OCI-M2 (cell line): ENCODE measurements at regions not wholly inside any gene's neighbourhood (a gene's known extent, or its start where the extent isn't known, plus 50 kb on each side); places are given as distances from the start of the nearest gene placed in this dataset.
"Not testable (repeated sequence)": the region's sequence is repeated elsewhere in the genome, so short reads cannot be mapped to it uniquely, and the experiment has no call there.

ENCODE experiments used
- DNase-seq: peaks from one replicate; lab custom pipeline; 2025; ENCODE audit not compliant: unreplicated experiment; lab: John Stamatoyannopoulos, UW

DNA sequence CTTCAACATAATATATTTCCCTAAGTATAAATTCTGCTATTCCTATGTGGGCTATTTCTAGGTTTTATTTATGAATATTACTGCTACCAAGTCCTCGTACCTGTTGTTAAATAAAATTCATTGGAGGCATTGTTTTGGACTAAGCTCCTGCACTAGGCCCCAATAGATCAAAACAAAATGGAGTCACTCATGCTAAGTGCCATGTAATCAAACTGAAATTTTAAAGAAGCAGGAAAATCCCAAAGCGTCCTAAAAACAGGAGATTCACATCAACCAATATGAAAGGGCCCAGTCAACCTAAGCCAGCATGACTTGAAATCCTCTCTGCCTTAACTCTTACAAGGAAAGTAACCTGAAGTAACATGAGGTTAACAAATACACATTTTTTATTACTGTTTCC lies 743.2 kb downstream of the TRAM1L1 start:
- DNase-seq: no peak

DNA sequence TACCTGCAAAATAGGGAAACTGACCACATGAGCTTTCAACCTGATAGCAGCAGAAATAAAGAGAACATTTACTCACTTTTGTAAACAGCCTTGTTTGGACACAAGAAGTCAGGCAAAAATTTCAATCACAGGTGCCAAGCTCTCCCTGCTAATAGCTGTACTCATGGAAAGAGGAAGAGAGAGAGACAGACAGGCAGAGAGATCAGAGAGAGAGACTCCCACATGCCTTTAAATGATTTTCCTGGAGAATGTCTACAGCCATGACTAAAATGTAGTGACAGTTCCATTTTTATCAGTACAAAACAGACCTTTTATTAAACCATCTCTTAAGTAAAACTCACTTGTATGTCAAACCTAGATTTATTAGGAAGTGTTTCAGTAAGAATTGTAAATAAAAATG lies 752.9 kb downstream of the TRAM1L1 start:
- no peak for DNase-seq

DNA sequence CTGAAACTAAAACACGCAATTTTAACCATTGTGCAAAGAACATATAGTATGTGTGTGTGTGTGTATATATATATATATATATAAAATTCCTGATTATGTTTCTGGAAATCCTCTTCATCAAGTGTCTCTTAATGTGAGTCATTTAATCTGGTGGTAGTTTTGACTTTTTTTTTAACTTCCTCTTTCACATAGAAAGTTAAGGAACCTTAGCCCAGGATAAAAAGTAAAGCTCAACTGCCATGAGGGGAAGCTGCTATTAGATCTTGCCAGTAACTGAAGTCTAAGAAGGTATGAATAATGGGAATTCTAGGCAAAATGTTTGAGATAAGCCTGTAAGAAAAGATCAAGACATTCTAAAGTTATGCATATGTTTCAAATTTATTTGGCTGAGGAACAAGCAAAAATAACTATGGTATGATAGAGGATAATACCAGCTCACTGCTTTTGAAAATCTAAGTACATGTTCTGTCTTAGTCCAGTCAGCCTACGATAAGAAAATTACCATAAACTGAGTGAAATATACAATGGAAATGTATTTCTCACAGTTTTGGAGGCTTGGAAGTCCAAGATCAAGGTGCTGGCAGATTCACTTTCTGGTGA lies 757.0 kb downstream of the TRAM1L1 start:
- DNase-seq: no peak

DNA sequence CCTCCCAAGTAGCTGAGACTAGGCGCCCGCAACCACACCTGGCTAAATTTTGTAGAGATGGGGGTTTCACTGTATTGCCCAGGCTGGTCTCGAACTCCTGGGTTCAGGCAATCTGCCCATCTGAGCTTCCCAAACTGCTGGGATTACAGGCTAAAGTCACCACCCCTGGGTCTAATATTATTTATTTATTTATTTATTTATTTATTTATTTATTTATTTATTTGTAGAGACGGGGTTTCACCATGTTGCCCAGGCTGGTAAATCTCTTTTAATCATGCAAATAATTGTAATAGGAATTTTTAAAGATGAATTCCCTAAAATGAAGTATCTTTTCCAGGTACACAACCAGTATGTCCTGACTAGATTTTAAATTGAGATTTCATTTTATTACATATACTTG lies 761.8 kb downstream of the TRAM1L1 start:
- no peak for DNase-seq

DNA sequence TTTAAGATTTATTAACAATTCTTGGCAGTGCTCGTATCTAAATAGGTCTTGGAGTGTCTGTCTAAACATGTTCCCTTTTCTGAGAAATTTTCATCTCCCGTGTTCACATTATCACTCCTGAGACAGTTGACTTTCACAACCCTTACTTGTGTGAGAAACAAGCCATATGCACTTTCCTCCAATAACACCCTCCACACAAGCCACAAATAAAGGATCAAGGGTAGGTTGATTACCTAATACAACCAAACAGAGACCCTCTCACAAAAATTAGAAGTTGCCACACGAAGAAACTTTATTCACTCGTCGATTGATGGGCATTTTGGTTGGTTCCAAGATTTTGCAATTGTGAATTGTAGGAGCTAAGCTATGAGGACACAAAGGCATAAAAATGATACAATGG lies 763.9 kb downstream of the TRAM1L1 start:
- DNase-seq: no peak

DNA sequence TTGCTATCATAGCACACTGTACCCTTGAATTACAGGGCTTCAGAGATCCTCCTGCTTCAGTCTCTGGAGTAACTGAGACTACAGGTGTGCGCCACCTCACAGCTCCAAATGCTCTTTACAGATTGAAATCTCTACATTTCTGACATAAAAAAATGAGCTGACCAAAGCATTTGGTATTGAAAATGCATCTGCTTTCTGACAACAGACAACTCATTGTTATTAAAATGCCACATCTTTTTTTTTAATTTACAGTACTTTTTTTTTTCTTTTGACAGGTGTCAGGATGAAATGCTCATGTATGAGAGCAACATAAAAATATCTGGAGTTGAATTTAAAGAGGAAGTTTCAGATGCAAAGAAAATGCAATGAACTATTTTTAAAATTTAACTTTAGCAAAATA lies 764.5 kb downstream of the TRAM1L1 start:
- no peak for DNase-seq

DNA sequence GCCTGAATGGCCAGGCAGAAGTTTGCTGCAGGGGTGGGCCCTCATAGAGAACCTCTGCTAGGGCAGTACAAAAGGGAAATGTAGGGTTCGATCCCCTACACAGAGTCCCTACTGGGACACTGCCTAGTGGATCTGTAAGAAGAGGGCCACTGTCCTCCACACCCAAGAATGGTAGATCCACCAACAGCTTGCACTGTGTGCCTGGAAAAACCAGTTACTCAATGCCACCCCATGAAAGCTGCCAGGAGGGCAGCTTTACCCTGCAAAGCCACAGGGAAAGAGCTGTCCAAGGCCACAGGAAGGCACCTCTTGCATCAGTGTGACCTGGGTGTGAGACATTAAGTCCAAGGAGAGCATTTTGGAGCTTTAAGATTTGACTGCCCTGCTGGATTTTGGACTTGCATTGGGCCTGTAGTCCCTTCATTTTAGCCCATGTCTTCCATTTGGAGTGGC lies 781.6 kb downstream of the TRAM1L1 start:
- DNase-seq: no peak

DNA sequence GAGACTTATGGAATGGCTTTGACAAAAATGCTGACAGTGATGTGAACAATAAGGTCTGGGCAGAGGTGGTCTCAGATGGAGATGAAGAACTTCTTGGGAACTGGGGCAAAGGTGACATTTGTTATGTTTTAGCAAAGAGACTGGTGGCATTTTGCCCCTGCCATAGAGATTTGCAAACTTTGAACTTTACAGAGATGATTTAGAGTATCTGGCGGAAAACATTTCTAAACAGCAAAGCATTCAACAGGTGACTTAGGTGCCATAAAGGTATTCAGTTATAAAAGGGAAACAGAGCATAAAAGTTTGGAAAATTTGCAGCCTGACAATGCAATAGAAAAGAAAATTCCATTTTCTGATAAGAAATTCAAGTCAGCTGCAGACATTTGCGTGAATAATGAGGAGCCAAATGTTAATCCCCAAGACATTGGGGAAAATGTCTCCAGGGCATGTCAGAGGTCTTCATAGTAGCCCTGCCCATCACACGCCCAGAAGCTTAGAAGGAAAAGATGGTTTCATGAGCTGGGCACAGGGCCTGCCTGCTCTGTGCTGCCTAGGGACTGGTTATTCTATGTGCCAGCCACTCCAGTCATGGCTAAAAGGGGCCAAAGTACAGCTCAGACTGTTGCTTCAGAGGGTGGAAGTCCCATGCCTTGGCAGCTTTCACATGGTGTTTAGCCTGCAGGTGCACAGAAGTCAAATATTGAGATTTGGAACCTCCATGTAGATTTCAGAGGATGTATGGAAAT lies 782.2 kb downstream of the TRAM1L1 start:
- no peak for DNase-seq

DNA sequence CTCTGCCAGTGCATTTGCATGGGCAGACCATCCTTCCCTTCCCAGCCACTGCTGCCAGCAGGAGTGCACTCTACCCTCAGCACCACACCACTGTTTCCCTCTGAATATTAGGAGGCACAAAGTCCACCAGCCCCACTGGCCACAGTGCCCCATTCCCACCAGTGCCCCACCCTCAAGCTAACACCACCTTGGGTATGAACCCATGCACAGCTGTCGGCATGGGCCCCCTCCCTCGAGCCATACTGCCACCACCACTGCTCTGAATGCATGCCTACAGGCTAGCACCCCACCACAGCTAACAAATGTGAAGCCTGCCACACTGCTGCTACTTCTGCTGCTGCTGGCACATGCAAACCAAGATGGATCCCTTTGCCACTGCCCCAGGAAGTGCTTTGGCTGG lies 810.4 kb downstream of the TRAM1L1 start:
- DNase-seq: no peak

DNA sequence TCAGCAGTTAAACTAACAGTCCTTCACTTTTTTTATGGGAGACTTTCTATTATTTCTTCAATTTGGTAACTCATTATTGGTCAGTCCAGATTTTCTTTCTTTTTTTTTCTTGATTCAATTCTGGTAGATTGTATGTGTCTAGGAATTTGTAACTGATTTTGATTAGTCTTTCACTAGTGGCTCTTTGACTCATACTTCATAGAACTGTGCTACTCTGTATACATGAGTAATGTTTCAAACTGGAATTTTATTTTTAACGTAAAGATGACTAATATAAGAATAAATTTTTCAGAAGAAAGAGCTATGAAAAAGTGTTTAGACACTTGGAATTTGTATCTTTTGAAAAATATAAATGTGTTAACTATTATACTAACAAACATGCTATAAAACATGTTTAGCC lies 813.0 kb downstream of the TRAM1L1 start:
- DNase-seq: no peak

DNA sequence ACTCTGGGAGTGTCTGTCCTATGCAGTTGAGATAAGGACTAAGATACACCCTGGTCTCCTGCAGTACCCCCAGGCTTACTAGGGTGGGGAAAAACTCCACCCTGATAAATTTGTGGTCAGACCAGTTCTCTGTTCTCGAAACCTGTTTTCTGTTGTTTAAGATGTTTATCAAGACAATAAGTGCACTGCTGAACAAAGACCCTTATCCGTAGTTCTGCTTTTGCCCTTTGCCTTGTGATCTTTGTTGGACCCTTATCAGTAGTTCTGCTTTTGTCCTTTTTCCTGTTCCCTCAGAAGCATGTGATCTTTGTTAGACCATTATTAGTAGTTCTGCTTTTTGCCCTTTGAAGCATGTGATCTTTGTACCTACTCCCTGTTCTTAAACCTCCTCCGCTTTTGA lies 824.4 kb downstream of the TRAM1L1 start:
- not testable (repeated sequence) for DNase-seq

DNA sequence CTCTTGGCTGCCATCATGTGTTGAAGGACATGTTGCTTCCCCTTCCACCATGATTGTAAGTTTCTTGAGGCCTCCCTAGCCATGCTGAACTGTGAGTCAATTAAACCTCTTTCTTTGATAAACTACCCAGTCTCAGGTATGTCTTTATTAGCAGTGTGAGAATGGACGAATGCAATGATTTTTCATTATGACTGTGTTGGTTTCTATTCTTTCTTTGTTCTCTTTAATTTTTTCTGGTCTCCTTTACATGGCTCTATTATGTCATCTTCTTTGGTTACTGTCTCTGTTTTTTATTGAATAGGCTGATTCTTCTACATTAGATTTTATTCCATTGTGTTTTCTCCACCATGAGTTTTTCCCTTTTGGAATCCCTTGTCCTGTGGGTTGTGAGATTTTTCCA lies 840.6 kb downstream of the TRAM1L1 start:
- no peak for DNase-seq

DNA sequence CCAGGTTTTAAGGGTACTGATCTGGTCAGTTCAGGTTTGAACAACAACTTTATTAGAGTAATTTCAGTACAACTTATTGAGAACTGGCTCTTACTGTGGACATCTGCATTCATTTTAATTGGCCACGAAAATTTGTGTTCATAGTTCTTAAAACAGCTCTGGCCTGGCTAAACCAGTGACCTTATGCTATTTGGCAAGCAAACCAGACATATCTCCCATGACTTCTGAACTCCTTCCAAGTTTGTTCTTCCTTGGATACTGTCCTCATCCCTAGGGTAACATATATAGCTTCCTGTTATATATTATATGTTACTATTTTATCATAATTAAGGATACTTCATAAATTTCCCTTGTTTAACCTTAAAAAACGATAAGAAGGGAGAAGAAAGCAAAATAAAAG lies 841.9 kb downstream of the TRAM1L1 start:
- DNase-seq: no peak

DNA sequence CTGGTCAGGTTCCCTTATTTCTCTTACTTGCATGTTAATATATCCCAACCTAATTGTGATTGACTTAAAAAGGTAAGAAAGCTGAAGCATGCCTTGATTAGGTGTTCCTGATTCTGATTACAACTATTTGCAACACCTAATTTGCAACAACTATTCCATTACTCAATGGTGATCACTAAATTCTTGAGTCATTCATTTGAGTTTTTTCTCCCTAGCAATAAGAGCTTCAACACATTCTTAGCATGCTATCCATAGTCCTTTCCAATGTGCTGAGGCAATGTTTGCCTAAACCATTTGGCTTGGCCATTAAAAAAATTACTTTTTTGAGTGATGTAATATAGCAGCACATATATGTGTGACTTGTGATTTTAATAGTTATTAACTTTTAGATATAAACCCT lies 851.4 kb downstream of the TRAM1L1 start:
- no peak for DNase-seq

DNA sequence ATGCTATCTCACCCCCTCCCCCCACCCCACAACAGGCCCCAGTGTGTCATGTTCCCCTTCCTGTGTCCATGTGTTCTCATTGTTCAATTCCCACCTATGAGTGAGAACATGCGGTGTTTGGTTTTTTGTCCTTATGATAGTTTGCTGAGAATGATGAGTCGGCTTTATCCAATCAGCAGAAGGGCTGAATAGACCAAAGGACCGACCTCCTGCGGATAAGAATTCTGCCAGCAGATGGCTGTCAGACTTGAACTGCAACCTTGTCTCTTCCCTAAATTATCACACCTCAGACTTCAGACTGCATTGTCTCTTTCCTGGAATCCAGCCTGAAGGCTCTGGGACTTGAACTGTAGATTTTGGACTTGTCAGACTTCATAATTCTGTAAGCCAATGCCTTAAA lies 853.4 kb downstream of the TRAM1L1 start:
- DNase-seq: not testable (repeated sequence)

DNA sequence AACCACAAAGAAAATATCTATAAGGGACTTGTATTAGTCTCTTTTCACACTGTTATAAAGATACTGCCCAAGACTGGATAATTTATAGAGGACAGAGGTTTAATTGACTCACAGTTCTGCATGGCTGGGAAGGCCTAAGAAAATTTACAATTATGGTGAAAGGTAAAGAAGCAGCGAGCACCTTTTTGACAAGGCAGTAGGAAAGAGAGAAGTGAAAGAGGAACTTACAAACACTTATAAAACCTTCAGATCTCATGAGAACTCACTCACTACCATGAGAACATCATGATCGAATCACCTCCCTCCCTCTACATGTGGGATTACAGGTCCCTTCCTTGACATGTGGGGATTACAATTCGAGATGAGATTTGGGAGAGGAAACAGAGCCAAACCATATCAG lies 856.0 kb downstream of the TRAM1L1 start:
- DNase-seq: no peak

DNA sequence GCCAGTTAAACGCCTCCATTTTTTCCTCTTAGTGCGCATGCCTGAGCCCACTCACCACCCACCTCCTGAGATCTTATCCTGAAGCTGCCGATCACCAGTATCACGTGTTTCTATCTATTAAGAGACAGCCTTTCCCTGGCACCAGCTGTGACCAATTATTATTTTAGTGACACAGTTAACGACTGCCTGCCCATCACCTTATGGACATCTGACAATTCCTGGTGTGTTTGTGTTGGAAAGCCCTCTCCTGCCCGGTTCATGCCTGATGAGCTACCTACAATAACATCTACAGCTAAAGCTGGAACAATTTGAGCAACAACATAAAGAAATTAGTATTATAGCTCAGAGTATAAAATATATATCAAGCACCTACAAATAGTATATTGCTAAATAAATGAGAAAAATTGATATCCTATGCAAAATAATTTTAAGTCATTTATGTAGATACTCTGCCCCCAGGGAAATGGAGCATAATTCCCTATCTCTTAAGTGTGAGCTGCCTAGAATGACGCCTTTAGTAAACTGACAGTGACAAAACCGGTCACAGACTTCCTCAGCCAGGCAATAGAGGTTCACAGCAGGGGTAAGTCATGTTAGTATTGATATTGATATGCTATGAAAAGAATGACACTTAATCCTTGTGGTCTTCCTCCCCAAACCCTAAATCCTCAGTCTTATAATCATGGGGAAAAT lies 862.2 kb downstream of the TRAM1L1 start:
- no peak for DNase-seq

DNA sequence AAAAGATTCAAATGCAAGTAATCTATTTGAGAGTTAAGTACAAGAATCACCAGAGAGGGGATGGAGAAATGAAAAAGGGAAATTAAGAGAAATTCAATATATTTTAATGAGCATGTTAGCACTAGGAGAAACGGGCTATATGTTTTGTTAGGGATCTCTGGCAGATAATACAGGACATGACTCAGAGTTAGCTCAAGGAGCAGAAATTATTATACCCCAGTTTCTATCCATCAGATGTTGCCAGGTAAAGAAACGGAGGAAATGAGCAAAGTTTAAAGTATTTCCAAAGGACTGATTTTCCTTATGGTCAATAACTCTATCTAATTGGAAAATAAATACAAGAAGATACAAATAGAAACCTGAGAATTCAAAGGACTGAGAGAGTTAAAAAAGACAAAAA lies 867.6 kb downstream of the TRAM1L1 start:
- no peak for DNase-seq

DNA sequence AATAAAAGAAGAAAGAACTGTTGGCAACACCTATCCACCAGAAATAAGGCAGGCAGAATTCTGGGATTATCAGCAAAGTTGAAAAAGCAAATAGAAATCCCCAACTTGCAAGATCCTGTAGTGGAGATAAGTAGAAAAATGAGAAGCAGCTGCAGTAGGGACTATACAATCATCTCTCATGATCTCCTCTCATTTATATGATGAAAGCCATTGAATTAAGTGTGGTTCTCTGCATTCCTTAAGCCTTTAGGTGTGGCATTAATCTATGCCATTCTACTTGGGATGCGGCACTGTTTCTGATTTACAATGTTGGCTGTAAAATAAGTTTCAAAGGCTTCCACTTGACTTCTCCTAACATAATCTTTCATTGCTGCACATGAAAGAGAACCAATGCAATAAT lies 869.8 kb downstream of the TRAM1L1 start:
- DNase-seq: no peak

DNA sequence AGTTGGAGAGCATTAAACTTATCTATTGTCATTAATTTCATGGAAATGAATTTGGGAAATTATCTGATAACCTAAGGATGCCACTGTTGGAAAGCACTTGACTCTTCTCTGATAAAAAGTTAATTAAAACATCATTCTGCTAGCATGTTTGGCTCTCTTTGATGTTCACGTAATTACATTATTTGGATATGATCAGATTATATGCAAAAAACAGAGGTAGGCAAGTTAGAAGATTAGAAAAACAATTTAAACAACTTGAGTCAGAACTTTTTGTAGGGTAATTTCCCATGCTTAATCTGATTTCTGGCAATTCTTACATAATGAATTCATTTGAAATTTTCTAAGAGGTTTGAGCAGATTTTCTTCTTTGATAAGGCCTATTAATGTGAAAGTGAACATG lies 882.9 kb downstream of the TRAM1L1 start:
- DNase-seq: no peak

DNA sequence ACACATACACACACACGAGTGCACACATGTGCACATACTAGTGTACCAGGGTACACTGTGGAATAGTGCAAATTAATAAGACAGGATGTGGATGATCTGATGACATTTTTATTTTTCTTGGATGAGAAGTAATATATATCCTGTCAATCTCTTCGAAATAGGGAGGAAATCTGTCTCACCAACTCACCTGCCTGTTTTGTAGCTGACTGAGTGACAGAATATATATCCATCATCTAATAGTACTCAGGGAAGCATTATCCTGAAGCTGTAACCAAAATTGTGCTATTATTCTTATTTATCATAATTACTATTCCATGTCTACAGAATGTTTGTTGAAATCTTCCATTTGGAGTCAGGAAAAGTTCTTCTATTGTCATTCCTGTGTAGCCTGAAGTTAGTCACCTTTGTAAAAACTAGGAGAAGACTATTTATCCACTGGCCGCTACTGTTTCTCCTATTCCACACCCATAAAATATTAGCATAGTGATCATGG lies 888.0 kb downstream of the TRAM1L1 start:
- DNase-seq: no peak

DNA sequence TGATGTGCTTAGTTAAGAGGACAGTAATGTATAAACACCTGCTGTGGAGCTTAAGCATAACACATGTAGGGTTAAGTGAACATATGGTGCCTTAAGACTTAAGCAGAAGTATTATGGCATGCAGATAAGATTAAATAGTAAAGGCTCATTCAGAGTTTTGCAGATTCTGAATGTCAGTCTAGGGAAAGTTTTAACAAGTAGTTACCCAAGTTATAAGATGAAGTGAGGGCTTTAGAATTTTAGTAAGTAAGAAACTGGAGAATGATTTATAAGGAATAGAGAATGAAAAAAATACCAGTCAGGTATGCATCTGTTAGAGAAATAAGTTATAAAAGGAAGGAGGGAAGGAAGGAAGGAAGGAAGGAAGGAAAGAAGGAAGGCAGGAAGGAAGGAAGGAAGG lies 902.1 kb downstream of the TRAM1L1 start:
- no peak for DNase-seq
